ENCODE measurements at regions not wholly inside any gene's neighbourhood (a gene's known extent, or its start where the extent isn't known, plus 50 kb on each side); places are given as distances from the start of the nearest gene placed in this dataset.

DNA sequence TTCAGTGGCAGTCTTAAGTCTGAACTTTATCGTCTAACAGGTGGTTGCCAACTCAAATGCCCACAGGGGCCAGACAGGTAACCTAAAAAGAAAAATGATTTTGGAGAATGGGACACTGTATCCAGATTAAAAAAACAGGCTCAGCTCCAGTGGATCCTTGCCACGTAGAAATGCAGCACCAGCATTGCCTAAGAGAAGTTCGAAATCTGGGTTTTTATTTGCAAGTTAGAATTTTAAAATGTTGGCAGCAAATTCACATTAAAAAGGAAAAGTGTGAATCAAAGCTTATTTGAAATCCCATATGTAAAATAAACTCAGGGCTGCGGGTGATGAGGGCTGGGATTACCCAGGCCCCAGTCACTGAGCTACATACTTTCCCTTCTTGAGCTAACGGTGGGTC lies 408.5 kb upstream of the SUCLG2 start:
- no peak for TF ChIP-seq CTCF (IDR thresholded peaks at IDR 0.05)
- H3K36me3 ChIP-seq: no peaks in the 10 kb centered on the region
- ATAC-seq: no peak
- H3K4me1 ChIP-seq: no peaks in the 10 kb centered on the region
- DNase-seq: no peak
- no peaks in the 10 kb centered on the region for H3K27me3 ChIP-seq (ENCODE audit: low read depth)
- H3K4me3 ChIP-seq: no peak overlapping the region
- no peak overlapping the region for H3K27ac ChIP-seq
- intact Hi-C loops (cut with DNase I): no loop called here
- no peaks in the 10 kb centered on the region for H3K9me3 ChIP-seq

DNA sequence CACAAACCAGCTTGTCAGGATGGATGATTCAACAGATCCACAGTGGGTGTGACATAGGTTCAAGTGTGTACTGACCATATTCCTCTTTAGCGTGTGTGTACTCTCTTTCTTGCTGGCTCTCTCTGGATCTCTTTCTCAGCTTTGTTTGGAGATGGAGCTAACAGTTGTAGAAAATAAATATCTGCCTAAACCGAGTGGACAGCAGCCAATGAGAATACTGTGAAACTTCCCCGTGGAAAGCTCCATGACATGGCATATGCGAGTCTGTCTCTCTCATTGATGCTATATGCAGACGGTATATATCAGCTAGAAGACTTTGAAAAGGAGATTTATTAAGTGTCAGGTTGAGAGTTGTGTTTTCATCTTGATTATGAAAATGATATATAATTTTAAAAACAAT lies 406.5 kb upstream of the SUCLG2 start:
- Histone ChIP-seq H3K27ac (no peak overlapping the region), H3K36me3 (no peaks in the 10 kb centered on the region), H3K27me3 (ENCODE audit: low read depth) (no peaks in the 10 kb centered on the region), H3K4me1 (no peaks in the 10 kb centered on the region), H3K4me3 (no peak overlapping the region), H3K9me3 (no peaks in the 10 kb centered on the region)
- intact Hi-C loops (cut with DNase I): no loop called here
- no peak for ATAC-seq
- DNase-seq: no peak
- no peak for TF ChIP-seq CTCF (IDR thresholded peaks at IDR 0.05)

- Histone ChIP-seq H3K36me3 (no peaks in the 10 kb centered on the region), H3K27me3 (ENCODE audit: low read depth) (no peaks in the 10 kb centered on the region), H3K4me1 (no peaks in the 10 kb centered on the region), H3K9me3 (no peaks in the 10 kb centered on the region), H3K27ac (no peak overlapping the region), H3K4me3 (no peak overlapping the region)
- ATAC-seq: no peak
- no peak for TF ChIP-seq CTCF (IDR thresholded peaks at IDR 0.05)
- DNase-seq: no peak
- intact Hi-C loops (cut with DNase I): no loop called here
These were observed 405.8 kb upstream of the SUCLG2 start for GRCh38 chr3:68060191-68060590.

DNA sequence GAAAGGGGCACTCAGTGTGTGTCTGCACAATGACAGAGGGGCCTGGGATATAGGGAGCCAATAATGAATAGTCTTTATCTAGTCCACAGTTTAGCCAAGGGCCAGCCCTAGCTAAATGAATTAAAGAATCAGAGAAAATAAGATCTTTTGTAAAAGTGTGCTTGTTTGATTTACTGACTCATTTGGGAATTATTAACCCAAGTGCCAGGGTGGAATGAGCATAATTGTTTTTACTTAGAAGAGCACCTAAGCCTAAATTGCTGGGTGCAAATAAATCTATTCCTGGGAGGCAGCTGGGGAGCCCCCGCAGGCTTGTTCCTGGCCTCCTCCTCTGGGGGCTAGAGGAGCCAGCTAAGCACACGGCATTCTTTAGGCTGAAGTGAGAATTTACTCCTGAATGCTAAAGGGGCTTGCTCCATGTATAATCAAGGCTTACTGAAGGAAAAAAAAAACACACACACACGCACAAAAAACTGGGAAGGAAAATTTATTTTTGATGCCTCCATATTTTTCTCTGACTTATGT lies 405.3 kb upstream of the SUCLG2 start:
- H3K36me3 ChIP-seq: no peaks in the 10 kb centered on the region
- intact Hi-C loops (cut with DNase I): no loop called here
- H3K27me3 ChIP-seq (ENCODE audit: low read depth): no peaks in the 10 kb centered on the region
- no peaks in the 10 kb centered on the region for H3K4me1 ChIP-seq
- no peak overlapping the region for H3K27ac ChIP-seq
- TF ChIP-seq CTCF (IDR thresholded peaks at IDR 0.05): no peak
- no peak overlapping the region for H3K4me3 ChIP-seq
- DNase-seq (no peak), ATAC-seq (peak; percentile 9 to 21)
- H3K9me3 ChIP-seq: no peaks in the 10 kb centered on the region

DNA sequence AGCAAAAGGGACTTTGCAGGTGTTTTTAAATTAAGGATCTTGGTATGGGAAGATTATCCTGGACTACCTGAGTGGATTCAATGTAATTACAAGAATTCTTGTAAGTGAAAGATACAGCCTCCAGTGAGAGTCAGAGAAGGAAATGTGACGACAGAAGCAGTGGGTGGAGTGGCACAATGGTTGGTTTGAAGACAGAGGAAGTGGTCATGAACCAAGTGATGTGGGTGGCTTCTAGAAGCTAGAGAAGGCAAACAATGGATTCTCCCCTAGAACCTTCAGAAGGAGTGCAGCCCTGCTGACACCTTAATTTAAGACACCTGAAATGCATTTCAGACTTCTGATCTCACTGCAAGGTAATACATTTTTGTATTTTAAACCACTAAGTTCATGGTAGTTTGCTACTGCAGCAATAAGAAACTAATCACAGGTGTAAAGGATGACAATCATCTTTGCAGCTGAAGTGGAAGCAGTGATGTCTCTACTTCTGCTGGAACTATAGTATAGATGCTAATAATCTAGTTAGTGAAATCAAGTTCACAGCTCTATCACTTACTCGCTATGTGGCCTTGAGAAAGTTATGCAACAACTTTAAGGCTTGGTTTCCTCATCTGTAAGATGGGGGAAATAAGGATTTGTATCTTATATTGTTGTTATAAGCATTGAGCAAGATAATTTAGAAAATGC lies 403.4 kb upstream of the SUCLG2 start:
- H3K9me3 ChIP-seq: no peaks in the 10 kb centered on the region
- H3K4me1 ChIP-seq: no peaks in the 10 kb centered on the region
- intact Hi-C loops (cut with DNase I): no loop called here
- H3K4me3 ChIP-seq: no peak overlapping the region
- H3K27ac ChIP-seq: no peak overlapping the region
- TF ChIP-seq CTCF (IDR thresholded peaks at IDR 0.05): no peak
- no peaks in the 10 kb centered on the region for H3K36me3 ChIP-seq
- ATAC-seq (peak in 1 of 2 donors; percentile 50), DNase-seq (no peak)
- H3K27me3 ChIP-seq (ENCODE audit: low read depth): no peaks in the 10 kb centered on the region

Data from lower lobe of right lung (tissue), 2 donors.